ENCODE measurements at regions not wholly inside any gene's neighbourhood (a gene's known extent, or its start where the extent isn't known, plus 50 kb on each side); places are given as distances from the start of the nearest gene placed in this dataset.

DNA sequence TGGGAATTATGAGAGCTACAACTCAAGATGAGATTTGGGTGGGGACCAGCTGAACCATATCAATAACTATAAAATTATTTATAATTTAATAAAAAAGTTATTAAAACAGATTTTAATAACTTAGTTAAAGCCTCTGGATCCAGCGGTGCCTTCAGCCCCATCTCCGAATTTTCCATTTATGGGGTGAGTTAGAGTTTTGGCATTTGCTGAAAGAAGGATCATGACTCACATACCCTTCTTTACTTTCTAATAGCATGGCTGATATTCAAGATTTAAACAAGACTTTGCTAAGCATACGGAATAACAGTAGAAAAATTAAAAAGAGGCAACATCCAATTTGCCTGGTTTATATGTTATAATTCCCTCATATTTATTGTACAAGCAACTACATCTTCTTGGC lies 94.5 kb downstream of the RDH14 start:
- DNase-seq = no peak

DNA sequence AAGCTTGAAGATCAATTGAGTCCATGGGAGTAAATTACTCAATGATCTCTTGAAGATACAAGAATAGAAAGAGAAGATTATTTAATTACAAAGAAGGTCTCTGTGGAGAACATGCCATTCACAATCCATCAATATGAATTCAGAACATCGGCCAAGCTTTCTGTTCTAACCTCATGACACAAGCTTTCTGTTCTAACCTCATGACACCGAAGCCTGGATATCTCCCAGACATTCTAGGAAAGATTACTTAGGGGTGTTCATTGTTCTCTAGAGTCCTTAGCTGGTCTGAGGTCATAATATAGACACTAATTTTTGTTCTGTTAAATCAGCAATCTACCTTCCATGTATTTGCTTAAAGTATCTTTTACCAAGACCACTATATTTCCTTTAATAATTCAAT lies 95.5 kb downstream of the RDH14 start:
- no peak for DNase-seq

GRCh38 chr2:18456026-18456425 lies 104.4 kb downstream of the RDH14 start:
- no peak for DNase-seq

- DNase-seq = no peak
Measured at GRCh38 chr2:18455236-18455862, 105.1 kb downstream of the RDH14 start.

DNA sequence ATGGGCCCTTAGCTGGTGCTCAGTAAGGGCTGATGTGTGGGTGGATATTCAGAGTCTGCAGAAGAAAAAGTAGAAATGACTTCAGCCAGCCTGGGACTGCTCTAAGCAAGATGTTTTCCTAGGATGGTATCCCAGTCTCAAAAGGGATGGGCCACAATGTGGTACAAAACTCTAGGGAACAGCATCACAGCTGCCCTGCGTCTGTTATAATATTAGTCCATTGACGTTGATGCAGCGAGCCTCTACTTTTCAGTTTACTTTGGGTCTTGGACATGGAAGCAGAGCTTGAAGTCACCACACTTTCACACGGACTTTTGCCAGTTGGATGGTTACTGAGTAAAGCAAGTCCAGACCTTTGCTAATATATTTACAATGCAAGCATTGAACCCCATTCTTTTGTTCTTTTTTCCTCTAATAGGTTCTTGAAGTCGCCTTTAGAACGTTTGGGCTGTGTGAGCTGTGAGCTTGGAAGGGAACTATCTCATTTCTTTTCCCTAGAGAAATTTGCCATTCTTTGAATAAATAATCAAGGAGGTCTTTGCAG lies 105.7 kb downstream of the RDH14 start:
- DNase-seq = no peak

GRCh38 chr2:18446715-18447114 lies 113.7 kb downstream of the RDH14 start:
- DNase-seq = no peak

- DNase-seq = no peak
Measured at GRCh38 chr2:18445433-18446320, 114.8 kb downstream of the RDH14 start.

DNA sequence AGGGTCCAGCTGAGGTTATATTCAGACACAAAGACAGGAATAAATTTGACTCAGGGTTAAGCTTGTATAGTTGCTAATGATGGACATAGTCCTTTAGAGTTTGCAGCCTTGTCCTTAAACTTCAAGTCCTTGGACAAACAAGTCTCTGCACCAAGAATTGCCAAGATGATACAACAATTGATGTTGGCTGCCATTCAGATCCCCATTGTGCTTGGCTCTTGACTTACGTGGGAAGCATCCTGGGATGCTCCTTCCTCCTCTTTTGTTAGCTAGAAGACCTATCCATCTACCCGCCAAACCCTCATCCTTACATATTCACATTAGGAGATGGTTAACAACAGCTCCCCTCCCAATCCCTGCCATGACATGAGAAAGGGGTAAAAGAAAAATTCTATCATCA lies 115.6 kb downstream of the RDH14 start:
- no peak for DNase-seq

DNA sequence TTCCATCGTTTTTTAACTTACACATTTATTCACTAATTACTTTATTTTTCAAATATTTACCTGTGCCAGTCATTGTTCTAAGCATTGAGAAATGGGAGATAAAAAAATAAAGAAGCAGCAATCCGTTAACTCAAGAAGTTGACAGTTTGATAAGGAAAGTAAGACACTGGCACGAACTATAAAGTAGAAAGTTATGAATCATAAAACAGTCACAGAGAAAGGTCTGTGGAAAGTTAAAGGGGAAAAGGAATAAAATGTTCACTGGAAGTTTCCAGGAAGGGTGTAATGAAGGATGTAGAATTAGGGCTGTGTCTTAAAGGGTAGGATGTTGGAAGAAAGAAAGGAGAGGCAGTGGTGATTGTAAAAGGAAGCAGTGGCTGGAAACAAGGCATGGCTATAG lies 118.9 kb downstream of the RDH14 start:
- DNase-seq = no peak

DNA sequence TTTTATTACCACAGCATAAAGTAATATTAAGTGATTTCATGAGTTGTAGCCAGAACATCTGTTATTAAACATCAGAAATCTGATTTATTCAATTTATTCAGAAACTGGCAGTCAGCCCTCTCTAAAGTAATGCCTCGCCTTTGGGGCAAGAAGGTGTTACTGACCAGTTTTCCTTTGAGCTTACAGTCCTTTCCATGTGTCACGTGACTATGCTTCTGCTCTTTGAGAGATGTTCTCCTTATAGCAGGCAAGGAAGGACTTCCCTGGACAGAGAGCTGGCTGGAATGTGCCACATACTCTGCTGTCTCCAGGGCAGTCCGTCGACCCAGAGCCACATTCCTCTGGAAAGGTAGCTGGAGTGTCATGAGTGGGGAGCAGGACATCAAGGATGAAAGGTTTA lies 119.7 kb downstream of the RDH14 start:
- no peak for DNase-seq

- no peak for DNase-seq
Measured at GRCh38 chr2:18440141-18440661, 120.3 kb downstream of the RDH14 start.

DNA sequence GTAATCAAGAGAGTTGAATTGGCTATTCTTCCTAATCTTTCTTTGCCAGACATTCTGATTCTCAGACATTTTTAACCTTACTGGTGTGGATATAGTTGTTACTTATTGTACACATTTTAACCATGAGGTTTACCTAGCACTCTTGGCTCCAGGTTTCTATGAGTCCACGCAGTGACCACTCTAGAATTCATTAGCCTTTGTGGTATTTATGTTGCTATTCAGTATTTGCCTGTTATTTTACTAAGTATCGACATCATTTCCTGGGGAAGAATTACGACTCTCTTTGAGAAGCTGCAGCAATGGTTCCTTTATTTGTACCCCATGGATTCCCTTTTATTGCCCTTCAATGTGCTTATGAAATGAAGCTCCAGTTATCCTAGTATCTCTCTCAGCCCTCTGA lies 120.7 kb downstream of the RDH14 start:
- no peak for DNase-seq

GRCh38 chr2:18437909-18438308 lies 122.5 kb downstream of the RDH14 start:
- no peak for DNase-seq

DNA sequence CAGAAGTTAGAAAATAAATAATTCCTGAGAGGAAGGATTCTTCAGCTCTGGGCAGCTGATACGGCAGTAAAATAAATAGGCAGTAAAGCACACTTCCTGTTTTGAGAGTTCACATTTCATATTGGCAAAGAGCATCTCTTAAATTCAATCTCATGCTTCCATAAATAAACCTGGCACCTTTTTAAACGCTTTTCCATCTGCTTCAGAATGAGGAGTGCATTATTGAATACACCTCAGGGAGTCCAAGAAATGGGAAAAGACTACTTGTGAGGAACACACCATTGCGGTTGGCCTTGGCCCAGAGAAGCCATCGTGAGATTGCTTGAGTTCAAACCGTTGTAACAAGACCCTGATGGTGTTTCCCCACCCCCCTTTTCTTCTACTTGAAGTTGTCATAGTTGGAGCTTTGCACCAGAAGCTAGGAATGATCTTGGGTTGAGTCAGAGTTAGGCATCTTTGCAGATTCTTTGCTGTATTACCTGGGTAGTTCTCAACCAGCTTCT lies 123.9 kb downstream of the RDH14 start:
- DNase-seq = no peak

DNA sequence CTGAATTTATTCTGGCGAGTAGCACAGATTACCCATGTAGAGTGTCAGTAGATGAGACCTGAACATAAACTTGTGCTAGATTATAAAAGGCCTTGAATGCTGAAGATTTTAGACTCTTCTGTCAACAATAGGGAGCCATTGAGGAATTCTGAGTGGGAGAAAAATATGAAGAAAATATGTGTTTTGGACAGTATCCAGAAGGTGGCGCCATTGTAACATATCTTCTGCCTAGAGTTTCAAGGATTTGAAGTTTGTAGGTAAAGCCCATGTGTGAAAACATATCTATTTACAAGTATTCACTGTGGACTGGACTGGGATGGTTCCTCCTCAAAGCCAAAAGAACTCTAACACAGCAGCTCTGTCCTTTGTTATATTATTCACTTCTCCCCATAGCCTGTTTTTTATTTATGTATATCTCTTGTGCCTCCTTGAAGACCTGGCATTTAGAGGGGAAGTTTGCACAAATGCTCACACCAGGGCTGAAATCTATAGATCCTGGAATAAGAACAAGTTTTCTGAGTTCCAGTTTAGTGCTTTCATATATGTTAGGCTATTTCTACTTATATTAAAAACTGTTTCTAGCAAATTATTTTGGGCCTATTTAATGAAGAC lies 124.9 kb downstream of the RDH14 start:
- no peak for DNase-seq

DNA sequence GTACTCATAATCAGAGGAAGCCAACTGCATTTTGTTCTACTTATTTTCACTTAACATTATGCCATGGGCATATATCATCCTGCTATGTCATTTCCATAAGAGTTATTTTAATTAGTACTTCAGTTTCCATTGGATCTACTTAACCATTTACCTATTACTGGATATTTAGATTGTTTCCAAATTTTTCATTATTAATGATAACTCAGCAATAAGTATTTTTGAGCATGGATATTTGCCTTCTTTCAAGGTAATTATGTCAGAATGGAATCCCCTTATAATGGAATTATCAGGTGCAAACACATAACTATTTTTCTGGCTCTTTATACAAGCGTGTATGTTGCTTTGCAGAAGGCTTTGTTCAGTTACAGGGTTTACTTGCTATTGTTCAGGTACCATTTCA lies 126.6 kb downstream of the RDH14 start:
- no peak for DNase-seq

GRCh38 chr2:18432999-18433398 lies 127.5 kb downstream of the RDH14 start:
- no peak for DNase-seq

- DNase-seq = no peak
Measured at GRCh38 chr2:18430996-18431748, 129.3 kb downstream of the RDH14 start.

DNA sequence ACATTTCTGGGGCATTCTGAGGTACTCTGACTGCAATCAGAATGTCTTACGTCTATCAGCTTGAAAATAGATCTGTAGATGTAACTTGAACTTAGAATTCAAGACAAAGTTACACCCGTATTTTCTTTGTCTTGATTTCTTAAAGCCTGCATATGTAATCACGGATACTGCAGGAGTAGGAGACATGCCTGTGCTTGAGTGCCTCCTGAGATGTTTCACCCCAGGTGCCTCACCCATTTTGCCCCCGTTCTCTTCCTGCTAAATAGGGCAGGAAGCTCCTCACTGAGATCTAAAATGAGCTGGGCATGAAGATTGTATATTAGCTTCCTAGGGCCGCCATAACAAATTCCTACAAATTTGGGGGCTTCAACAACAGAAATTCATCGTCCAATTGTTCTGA lies 131.9 kb downstream of the RDH14 start:
- no peak for DNase-seq

- DNase-seq = no peak
Measured at GRCh38 chr2:18427762-18428161, 132.7 kb downstream of the RDH14 start.

- no peak for DNase-seq
Measured at GRCh38 chr2:18426174-18426573, 134.3 kb downstream of the RDH14 start.

DNA sequence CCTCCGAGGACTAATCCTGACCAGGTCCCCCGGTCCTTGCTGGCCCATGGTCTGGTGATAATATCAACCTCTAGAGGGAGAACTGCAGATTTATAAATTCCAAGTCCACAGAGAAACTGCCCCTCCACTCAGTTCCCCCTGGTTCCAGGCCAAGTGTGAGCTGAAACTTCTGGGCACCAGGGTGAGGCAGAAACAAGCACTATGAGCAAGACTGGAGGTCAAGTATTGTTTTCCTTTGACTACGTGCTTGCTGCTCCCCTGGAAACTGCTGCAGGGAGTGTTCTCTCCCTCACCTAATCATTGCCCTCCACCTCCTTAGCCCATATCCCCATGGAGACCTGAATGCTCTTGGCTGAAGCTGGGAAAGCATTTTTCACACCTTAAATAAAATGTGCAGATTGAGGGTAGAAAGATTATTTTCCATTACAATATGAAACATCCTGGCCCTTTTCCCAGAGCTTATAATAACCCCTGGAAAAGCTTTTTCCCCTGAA lies 135.2 kb downstream of the RDH14 start:
- DNase-seq = no peak
